ENCODE measurements at regions not wholly inside any gene's neighbourhood (a gene's known extent, or its start where the extent isn't known, plus 50 kb on each side); places are given as distances from the start of the nearest gene placed in this dataset.

GRCh38 chr15:58269455-58270414, 131.6 kb downstream of the AQP9 start:
- peak; percentile 83 for DNase-seq (ENCODE audit: low spot score)
- in situ Hi-C loops (cut with HindIII; ENCODE audit: low sequenced_read_pairs): no loop called here

GRCh38 chr15:58271410-58271809, 133.2 kb downstream of the AQP9 start:
- in situ Hi-C loops (cut with HindIII; ENCODE audit: low sequenced_read_pairs): no loop called here
- DNase-seq (ENCODE audit: low spot score): no peak

GRCh38 chr15:58273104-58273503, 134.9 kb downstream of the AQP9 start:
- in situ Hi-C loops (cut with HindIII; ENCODE audit: low sequenced_read_pairs): no loop called here
- DNase-seq (ENCODE audit: low spot score): no peak

GRCh38 chr15:58274885-58275284, 136.7 kb downstream of the AQP9 start:
- DNase-seq (ENCODE audit: low spot score): no peak
- in situ Hi-C loops (cut with HindIII; ENCODE audit: low sequenced_read_pairs): no loop called here

- no peak for DNase-seq (ENCODE audit: low spot score)
- in situ Hi-C loops (cut with HindIII; ENCODE audit: low sequenced_read_pairs): no loop called here
Observed at GRCh38 chr15:58275785-58276184, 137.6 kb downstream of the AQP9 start.

GRCh38 chr15:58276924-58277323, 138.7 kb downstream of the AQP9 start:
- DNase-seq (ENCODE audit: low spot score): no peak
- in situ Hi-C loops (cut with HindIII; ENCODE audit: low sequenced_read_pairs): no loop called here

GRCh38 chr15:58277333-58277732, 139.2 kb downstream of the AQP9 start:
- DNase-seq (ENCODE audit: low spot score): no peak
- in situ Hi-C loops (cut with HindIII; ENCODE audit: low sequenced_read_pairs): no loop called here

- DNase-seq (ENCODE audit: low spot score): peak; percentile 54
- in situ Hi-C loops (cut with HindIII; ENCODE audit: low sequenced_read_pairs): no loop called here
Observed at GRCh38 chr15:58279106-58279505, 140.9 kb downstream of the AQP9 start.

- in situ Hi-C loops (cut with HindIII; ENCODE audit: low sequenced_read_pairs): no loop called here
- DNase-seq (ENCODE audit: low spot score): no peak
Observed at GRCh38 chr15:58279654-58280053, 141.5 kb downstream of the AQP9 start.

- DNase-seq (ENCODE audit: low spot score): no peak
- in situ Hi-C loops (cut with HindIII; ENCODE audit: low sequenced_read_pairs): no loop called here
Observed at GRCh38 chr15:58282060-58282708, 144.0 kb downstream of the AQP9 start.

- in situ Hi-C loops (cut with HindIII; ENCODE audit: low sequenced_read_pairs): no loop called here
Observed at GRCh38 chr15:58283302-58283701, 145.1 kb downstream of the AQP9 start.

GRCh38 chr15:58284293-58284692, 146.1 kb downstream of the AQP9 start:
- in situ Hi-C loops (cut with HindIII; ENCODE audit: low sequenced_read_pairs): no loop called here
- DNase-seq (ENCODE audit: low spot score): no peak

More at GRCh38 chr15:58283302-58283701, 145.1 kb downstream of the AQP9 start:
- no peak for DNase-seq (ENCODE audit: low spot score)

GRCh38 chr15:58285212-58285920, 146.4 kb upstream of the LIPC start:
- in situ Hi-C loops (cut with HindIII; ENCODE audit: low sequenced_read_pairs): no loop called here
- DNase-seq (ENCODE audit: low spot score): no peak

GRCh38 chr15:58285921-58286278, 145.9 kb upstream of the LIPC start:
- DNase-seq (ENCODE audit: low spot score): no peak
- in situ Hi-C loops (cut with HindIII; ENCODE audit: low sequenced_read_pairs): no loop called here

GRCh38 chr15:58286523-58286922, 145.3 kb upstream of the LIPC start:
- in situ Hi-C loops (cut with HindIII; ENCODE audit: low sequenced_read_pairs): no loop called here
- no peak for DNase-seq (ENCODE audit: low spot score)

- in situ Hi-C loops (cut with HindIII; ENCODE audit: low sequenced_read_pairs): no loop called here
- no peak for DNase-seq (ENCODE audit: low spot score)
Observed at GRCh38 chr15:58287891-58288290, 143.9 kb upstream of the LIPC start.

GRCh38 chr15:58288592-58288991, 143.2 kb upstream of the LIPC start:
- in situ Hi-C loops (cut with HindIII; ENCODE audit: low sequenced_read_pairs): no loop called here
- no peak for DNase-seq (ENCODE audit: low spot score)

- in situ Hi-C loops (cut with HindIII; ENCODE audit: low sequenced_read_pairs): no loop called here
- DNase-seq (ENCODE audit: low spot score): no peak
Observed at GRCh38 chr15:58291848-58292247, 139.9 kb upstream of the LIPC start.

- no peak for DNase-seq (ENCODE audit: low spot score)
- in situ Hi-C loops (cut with HindIII; ENCODE audit: low sequenced_read_pairs): no loop called here
Observed at GRCh38 chr15:58292751-58293175, 139.0 kb upstream of the LIPC start.
